ENCODE measurements at regions not wholly inside any gene's neighbourhood (a gene's known extent, or its start where the extent isn't known, plus 50 kb on each side); places are given as distances from the start of the nearest gene placed in this dataset.

DNA sequence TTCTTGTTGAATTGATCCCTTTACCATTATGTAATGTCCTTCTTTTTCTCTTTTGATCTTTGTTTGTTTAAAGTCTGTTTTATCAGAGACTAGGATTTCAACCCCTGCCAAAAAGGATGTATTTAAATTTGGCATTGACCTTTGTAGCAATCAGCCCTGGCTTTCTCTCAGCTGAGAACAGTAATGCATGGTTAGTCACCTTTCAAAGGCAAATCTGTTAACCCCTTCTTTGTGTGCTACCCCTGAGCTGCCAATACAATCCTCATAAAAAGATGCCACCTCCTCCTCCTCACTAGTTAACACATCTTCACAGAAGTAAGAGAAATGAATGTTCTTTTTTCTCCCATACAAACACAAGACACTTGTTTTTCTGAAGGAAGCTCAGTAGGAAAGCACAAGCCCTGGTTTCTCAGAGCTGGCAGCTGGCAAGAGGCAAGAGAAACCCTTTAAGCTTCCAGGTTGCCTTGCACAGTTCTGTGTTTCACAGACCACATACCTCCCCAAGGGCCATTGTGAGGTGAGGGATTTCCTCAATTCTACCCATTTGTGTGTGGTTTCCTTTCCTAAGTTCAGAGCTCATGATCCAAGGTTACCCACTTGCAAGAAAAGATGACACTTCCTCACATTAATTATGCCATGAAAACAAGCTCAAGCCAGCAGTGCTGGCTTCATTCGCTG lies 122.6 kb downstream of the RCHY1 start:
- TF ChIP-seq, protein P1, sequence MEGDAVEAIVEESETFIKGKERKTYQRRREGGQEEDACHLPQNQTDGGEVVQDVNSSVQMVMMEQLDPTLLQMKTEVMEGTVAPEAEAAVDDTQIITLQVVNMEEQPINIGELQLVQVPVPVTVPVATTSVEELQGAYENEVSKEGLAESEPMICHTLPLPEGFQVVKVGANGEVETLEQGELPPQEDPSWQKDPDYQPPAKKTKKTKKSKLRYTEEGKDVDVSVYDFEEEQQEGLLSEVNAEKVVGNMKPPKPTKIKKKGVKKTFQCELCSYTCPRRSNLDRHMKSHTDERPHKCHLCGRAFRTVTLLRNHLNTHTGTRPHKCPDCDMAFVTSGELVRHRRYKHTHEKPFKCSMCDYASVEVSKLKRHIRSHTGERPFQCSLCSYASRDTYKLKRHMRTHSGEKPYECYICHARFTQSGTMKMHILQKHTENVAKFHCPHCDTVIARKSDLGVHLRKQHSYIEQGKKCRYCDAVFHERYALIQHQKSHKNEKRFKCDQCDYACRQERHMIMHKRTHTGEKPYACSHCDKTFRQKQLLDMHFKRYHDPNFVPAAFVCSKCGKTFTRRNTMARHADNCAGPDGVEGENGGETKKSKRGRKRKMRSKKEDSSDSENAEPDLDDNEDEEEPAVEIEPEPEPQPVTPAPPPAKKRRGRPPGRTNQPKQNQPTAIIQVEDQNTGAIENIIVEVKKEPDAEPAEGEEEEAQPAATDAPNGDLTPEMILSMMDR (IDR thresholded peaks at IDR 0.05), result no peak
- TF ChIP-seq EZH2 (IDR thresholded peaks at IDR 0.05) (no peak), EZH2phosphoT487 (IDR thresholded peaks at IDR 0.05) (no peak)
